Stomach smooth muscle (tissue), 2 donors: ENCODE measurements at regions not wholly inside any gene's neighbourhood (a gene's known extent, or its start where the extent isn't known, plus 50 kb on each side); places are given as distances from the start of the nearest gene placed in this dataset.

ENCODE experiments used
- H3K27ac ChIP-seq: one replicate; pipeline ENCODE4 v1.7.0; 2013; ENCODE audit warnings: mild to moderate bottlenecking, low read length, inconsistent platforms
- H3K27me3 ChIP-seq, 2 donors: one replicate each; pipeline ENCODE4 v1.7.0; 2013; ENCODE audit warnings: low read length in 2 of 2; ENCODE audit not compliant: insufficient read depth in 2 of 2, control insufficient read depth in 1 of 2
- H3K36me3 ChIP-seq, 2 donors: one replicate each; pipeline ENCODE4 v1.7.0; 2013; ENCODE audit warnings: low read length in 2 of 2; ENCODE audit not compliant: control insufficient read depth in 2 of 2, insufficient read depth in 2 of 2
- H3K4me1 ChIP-seq: one replicate; pipeline ENCODE4 v1.7.0; 2013; ENCODE audit warnings: low read length; ENCODE audit not compliant: control insufficient read depth, insufficient read depth
- H3K4me3 ChIP-seq, 2 donors: one replicate each; pipeline ENCODE4 v1.7.0; 2013; ENCODE audit warnings: low read length in 2 of 2
- H3K9ac ChIP-seq, 2 donors: one replicate each; pipeline ENCODE4 v1.7.0; 2013; ENCODE audit warnings: low read length in 2 of 2, mild to moderate bottlenecking in 1 of 2
- H3K9me3 ChIP-seq, 2 donors: one replicate each; pipeline ENCODE4 v1.7.0; 2013; ENCODE audit warnings: low read length in 2 of 2; ENCODE audit not compliant: control insufficient read depth in 2 of 2
- donor health status: healthy.
- donor health status: Pancreatic carcinoma.

- Histone ChIP-seq H3K27ac (no peak overlapping the region), H3K27me3 (no peaks in the 10 kb centered on the region), H3K9ac (no peak overlapping the region), H3K4me1 (no peaks in the 10 kb centered on the region), H3K9me3 (no peaks in the 10 kb centered on the region), H3K4me3 (no peak overlapping the region), H3K36me3 (no peaks in the 10 kb centered on the region)
Observed at GRCh38 chr14:47852278-47852677, 176.9 kb upstream of the MDGA2 start.

DNA sequence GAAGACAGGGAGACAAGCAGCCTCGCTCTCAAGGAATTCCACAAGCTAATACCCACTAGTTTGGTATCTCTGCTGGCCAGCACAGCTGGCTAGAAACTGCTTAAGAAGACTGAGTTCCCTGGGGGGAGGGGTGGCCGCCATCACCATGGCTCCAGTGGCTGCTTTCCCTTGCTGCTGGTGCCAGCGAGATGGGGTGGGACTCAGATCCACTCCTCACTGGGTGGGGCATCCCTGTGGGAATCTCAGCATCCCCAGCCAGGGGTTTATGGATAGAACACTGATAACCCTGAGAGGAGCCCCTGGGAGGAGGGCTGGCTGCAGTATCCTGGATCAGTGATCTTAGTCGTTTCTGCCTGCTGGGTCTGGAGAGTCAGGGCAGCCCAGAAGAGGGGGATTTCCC, 170.6 kb upstream of the MDGA2 start:
- Histone ChIP-seq H3K9me3 (peaks cover 0 to 7% of the 10 kb centered on the region in 2 donors), H3K9ac (no peak overlapping the region), H3K36me3 (no peaks in the 10 kb centered on the region), H3K4me3 (no peak overlapping the region), H3K27ac (no peak overlapping the region), H3K27me3 (no peaks in the 10 kb centered on the region), H3K4me1 (no peaks in the 10 kb centered on the region)

- Histone ChIP-seq H3K27ac (no peak overlapping the region), H3K36me3 (no peaks in the 10 kb centered on the region), H3K4me1 (no peaks in the 10 kb centered on the region), H3K9me3 (peaks cover 0 to 7% of the 10 kb centered on the region in 2 donors), H3K4me3 (no peak overlapping the region), H3K27me3 (no peaks in the 10 kb centered on the region), H3K9ac (no peak overlapping the region)
Observed at GRCh38 chr14:47843236-47843635, 167.8 kb upstream of the MDGA2 start.

- Histone ChIP-seq H3K4me3 (no peak overlapping the region), H3K27me3 (no peaks in the 10 kb centered on the region), H3K9ac (no peak overlapping the region), H3K9me3 (no peaks in the 10 kb centered on the region), H3K36me3 (no peaks in the 10 kb centered on the region), H3K4me1 (no peaks in the 10 kb centered on the region), H3K27ac (no peak overlapping the region)
Observed at GRCh38 chr14:47833011-47833410, 157.6 kb upstream of the MDGA2 start.

DNA sequence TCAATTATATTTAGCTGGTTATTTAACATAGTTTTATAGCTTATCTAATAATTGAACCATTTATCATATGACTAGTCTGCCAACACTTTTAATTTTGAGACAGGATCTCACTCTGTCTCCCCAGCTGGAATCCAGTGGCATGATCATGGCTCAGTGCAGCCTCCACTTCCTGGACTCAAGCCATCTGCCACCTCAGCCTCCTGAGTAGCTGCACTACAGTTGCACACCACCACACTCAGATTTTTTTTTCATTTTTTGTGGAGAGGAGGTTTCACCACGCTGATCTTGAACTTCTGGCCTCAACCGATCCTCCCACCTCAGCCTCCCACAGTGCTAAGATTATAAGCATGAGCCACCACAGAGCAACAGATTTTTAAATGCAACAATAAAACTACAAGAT, 151.4 kb upstream of the MDGA2 start:
- Histone ChIP-seq H3K4me3 (no peak overlapping the region), H3K4me1 (no peaks in the 10 kb centered on the region), H3K27me3 (no peaks in the 10 kb centered on the region), H3K9ac (no peak overlapping the region), H3K27ac (no peak overlapping the region), H3K9me3 (no peaks in the 10 kb centered on the region), H3K36me3 (no peaks in the 10 kb centered on the region)

DNA sequence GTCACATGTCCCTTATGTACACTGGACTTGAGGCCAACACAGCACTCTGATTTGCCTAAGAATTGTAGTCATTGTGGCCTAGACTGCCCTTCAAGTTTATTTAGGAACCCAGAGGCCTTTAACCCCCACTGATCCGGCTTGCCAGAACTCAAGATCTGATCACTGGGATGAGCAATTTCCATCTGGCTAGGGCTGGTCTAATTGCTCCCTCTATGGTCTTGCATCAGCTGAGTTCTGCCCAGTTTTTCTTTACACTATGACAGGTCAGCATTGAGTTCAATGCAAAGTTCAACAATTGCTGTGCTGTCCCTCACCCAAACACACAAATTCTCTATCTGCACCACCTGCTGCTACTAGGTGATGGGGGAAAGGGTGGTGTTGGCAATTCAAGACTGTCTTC, 146.9 kb upstream of the MDGA2 start:
- H3K27me3 ChIP-seq, result no peaks in the 10 kb centered on the region
- no peak overlapping the region for H3K27ac ChIP-seq
- no peaks in the 10 kb centered on the region for H3K4me1 ChIP-seq
- no peak overlapping the region for H3K4me3 ChIP-seq
- H3K9me3 ChIP-seq, result no peaks in the 10 kb centered on the region
- no peaks in the 10 kb centered on the region for H3K36me3 ChIP-seq
- H3K9ac ChIP-seq, result no peak overlapping the region

- no peak overlapping the region for H3K9ac ChIP-seq
- no peaks in the 10 kb centered on the region for H3K36me3 ChIP-seq
- no peaks in the 10 kb centered on the region for H3K27me3 ChIP-seq
- H3K27ac ChIP-seq, result no peak overlapping the region
- H3K4me1 ChIP-seq, result no peaks in the 10 kb centered on the region
- H3K4me3 ChIP-seq, result no peak overlapping the region
- peaks cover 0 to 3% of the 10 kb centered on the region in 2 donors for H3K9me3 ChIP-seq
Observed at GRCh38 chr14:47821135-47821534, 145.7 kb upstream of the MDGA2 start.

DNA sequence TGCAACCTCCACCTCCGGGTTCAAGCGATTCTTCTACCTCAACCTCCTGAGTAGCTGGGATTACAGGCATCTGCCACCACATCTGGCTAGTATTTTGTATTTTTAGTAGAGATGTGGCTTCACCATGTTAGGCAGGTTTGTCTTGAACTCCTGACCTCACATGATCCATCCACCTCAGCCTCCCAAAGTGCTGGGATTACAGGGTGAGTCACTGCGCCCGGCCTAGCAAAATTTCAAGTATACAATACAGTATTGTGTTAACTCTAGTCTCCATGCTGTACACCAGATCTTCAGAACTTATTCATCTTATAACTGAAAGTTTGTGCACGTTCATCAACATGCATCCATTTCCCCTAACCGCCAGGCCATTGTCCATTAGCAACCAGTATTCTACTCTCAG, 115.1 kb upstream of the MDGA2 start:
- H3K4me1 ChIP-seq, result no peaks in the 10 kb centered on the region
- H3K4me3 ChIP-seq, result no peak overlapping the region
- H3K27me3 ChIP-seq, result no peaks in the 10 kb centered on the region
- no peaks in the 10 kb centered on the region for H3K36me3 ChIP-seq
- no peak overlapping the region for H3K27ac ChIP-seq
- H3K9me3 ChIP-seq, result peaks cover 0 to 2% of the 10 kb centered on the region in 2 donors
- H3K9ac ChIP-seq, result no peak overlapping the region

GRCh38 chr14:47785058-47785457, 109.7 kb upstream of the MDGA2 start:
- no peaks in the 10 kb centered on the region for H3K36me3 ChIP-seq
- H3K9ac ChIP-seq, result no peak overlapping the region
- H3K27me3 ChIP-seq, result no peaks in the 10 kb centered on the region
- no peaks in the 10 kb centered on the region for H3K4me1 ChIP-seq
- no peak overlapping the region for H3K4me3 ChIP-seq
- H3K9me3 ChIP-seq, result no peaks in the 10 kb centered on the region
- no peak overlapping the region for H3K27ac ChIP-seq

GRCh38 chr14:47778631-47779030, 103.2 kb upstream of the MDGA2 start:
- no peaks in the 10 kb centered on the region for H3K36me3 ChIP-seq
- H3K4me3 ChIP-seq, result no peak overlapping the region
- H3K9ac ChIP-seq, result no peak overlapping the region
- no peaks in the 10 kb centered on the region for H3K27me3 ChIP-seq
- H3K27ac ChIP-seq, result no peak overlapping the region
- H3K9me3 ChIP-seq, result no peaks in the 10 kb centered on the region
- H3K4me1 ChIP-seq, result no peaks in the 10 kb centered on the region

DNA sequence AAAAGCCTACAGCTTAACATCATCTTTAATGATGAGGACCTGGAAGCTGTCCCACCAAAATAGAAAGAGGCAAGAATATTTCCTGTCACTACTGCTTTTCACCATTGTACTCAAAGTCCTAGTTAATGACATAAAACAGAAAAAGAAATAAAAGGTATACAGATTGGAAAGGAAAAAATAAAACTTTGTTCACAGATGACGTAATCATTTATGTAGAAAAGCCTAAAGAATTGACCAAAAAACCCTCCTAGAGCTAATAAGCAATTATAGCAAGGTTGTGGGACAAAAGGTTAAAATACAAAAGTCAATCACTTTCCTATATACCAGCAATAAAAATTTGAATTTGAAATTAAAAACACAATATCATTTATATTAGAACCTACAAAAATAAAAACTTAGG, 97.2 kb upstream of the MDGA2 start:
- Histone ChIP-seq H3K4me3 (no peak overlapping the region), H3K27me3 (no peaks in the 10 kb centered on the region), H3K27ac (no peak overlapping the region), H3K4me1 (no peaks in the 10 kb centered on the region), H3K36me3 (no peaks in the 10 kb centered on the region), H3K9ac (no peak overlapping the region), H3K9me3 (no peaks in the 10 kb centered on the region)
